ENCODE measurements at regions not wholly inside any gene's neighbourhood (a gene's known extent, or its start where the extent isn't known, plus 50 kb on each side); places are given as distances from the start of the nearest gene placed in this dataset.

- WGBS (ENCODE audit: insufficient coverage, insufficient replicate concordance, low lambda C conversion rate, missing lambda C conversion rate): 3% methylated on average over 2 of the region's 2 CpGs
- in situ Hi-C loops (cut with MboI) (no loop called here), intact Hi-C loops (cut with micrococcal nuclease; ENCODE audit: unreplicated experiment) (no loop called here)
- Histone ChIP-seq H4K20me1 (ENCODE audit: control insufficient read depth, insufficient read depth) (no peaks in the 10 kb centered on the region), H3K4me1 (ENCODE audit: control insufficient read depth, insufficient read depth, low read length) (no peaks in the 10 kb centered on the region), H3K9me3 (replicated peaks; ENCODE audit: control insufficient read depth, insufficient read depth, low read length) (no peaks in the 10 kb centered on the region), H3K4me3 (no peak overlapping the region), H3K36me3 (ENCODE audit: control insufficient read depth in 2 of 2, insufficient read depth in 2 of 2, low read length in 1 of 2) (no peaks in the 10 kb centered on the region), H3K79me2 (ENCODE audit: control insufficient read depth, insufficient read depth, low read length) (no peaks in the 10 kb centered on the region), H3K27ac (ENCODE audit: control insufficient read depth, insufficient read depth) (no peak overlapping the region), H3K27me3 (replicated peaks in 1 of 2; ENCODE audit: control insufficient read depth in 2 of 2, insufficient read depth in 2 of 2, low read length in 1 of 2) (peaks cover 0 to 3% of the 10 kb centered on the region in 2 experiments; a peak in 1 of 4 replicates), H3K4me2 (ENCODE audit: control insufficient read depth, insufficient read depth) (no peak overlapping the region), H3K9ac (ENCODE audit: control insufficient read depth, insufficient read depth, low read length) (no peak overlapping the region), H2AFZ (ENCODE audit: control insufficient read depth, low read depth, low read length) (no peak overlapping the region)
- ChIA-PET RAD21 (ENCODE audit: unreplicated experiment) (no interaction called here), CTCF (interaction anchor here (0.6 kb wide), 1 partner anchor 523 kb away, joined by 4 read pairs; no protein-coding TSS in a partner anchor), SMC1A (ENCODE audit: uncharacterized antibody, unreplicated experiment) (no interaction called here), POLR2A (no interaction called here)
- TF ChIP-seq MEF2A (IDR thresholded peaks at IDR 0.05; ENCODE audit: insufficient read depth, low read depth, low read length) (no peak), FOS (IDR thresholded peaks at IDR 0.05; ENCODE audit: borderline replicate concordance, extremely low read depth, insufficient read length) (no peak), SKIL (IDR thresholded peaks at IDR 0.05; ENCODE audit: low read depth, poor library complexity, severe bottlenecking) (no peak), JUNB (IDR thresholded peaks at IDR 0.05) (no peak), NFYA (IDR thresholded peaks at IDR 0.05; ENCODE audit: borderline replicate concordance, low read depth, low read length) (no peak), CHD4 (IDR thresholded peaks at IDR 0.05) (no peak), STAT3 (IDR thresholded peaks at IDR 0.05; ENCODE audit: low read depth, low read length) (no peak), ETV6 (conservative IDR thresholded peaks at IDR 0.05 in 1 of 2, IDR thresholded peaks at IDR 0.05 in 1 of 2; ENCODE audit: borderline replicate concordance in 1 of 2, low read depth in 1 of 2) (no peak), HDGF (IDR thresholded peaks at IDR 0.05) (no peak), E2F4 (IDR thresholded peaks at IDR 0.05; ENCODE audit: low read depth, low read length) (no peak), NR2C2 (IDR thresholded peaks at IDR 0.05; ENCODE audit: borderline replicate concordance, control insufficient read depth, insufficient read length, low read depth) (no peak), RFX5 (IDR thresholded peaks at IDR 0.05; ENCODE audit: low read depth, low read length) (no peak), BCL11A (IDR thresholded peaks at IDR 0.05; ENCODE audit: low read depth, low read length) (no peak), SIN3A (IDR thresholded peaks at IDR 0.05; ENCODE audit: low read depth, low read length) (no peak), CTCF (IDR thresholded peaks at IDR 0.05 in 2 of 3, conservative IDR thresholded peaks at IDR 0.05 in 1 of 3; ENCODE audit: control insufficient read depth in 2 of 3, extremely low read depth in 1 of 3, insufficient read depth in 1 of 3, low read depth in 3 of 3, low read length in 3 of 3) (no peak), SMAD5 (IDR thresholded peaks at IDR 0.05; ENCODE audit: low read depth) (no peak)
- no TSS peak for BruUV-seq (replicated peaks)
- ATAC-seq (no peak), DNase-seq (ENCODE audit: low read depth, low spot score) (no peak), FAIRE-seq (no peak)
Observed at GRCh38 chr1:115194506-115194905, 105.2 kb upstream of the TSPAN2 start.

Data from GM12878 (cell line).